Natural killer cell (primary cell): ENCODE measurements at regions not wholly inside any gene's neighbourhood (a gene's known extent, or its start where the extent isn't known, plus 50 kb on each side); places are given as distances from the start of the nearest gene placed in this dataset.

Source experiments
- ATAC-seq, 3 donors: fragments of 150-1000 bp in 2 of 3; fragments of 200-7000 bp in 1 of 3; cut with Tn5 transposase; 1 replicate in 1 of 3; 2 replicates in 2 of 3; pipeline ENCODE4 v1.10.0; 2021; ENCODE audit warnings: mild to moderate bottlenecking in 2 of 3, moderate library complexity in 2 of 3
- DNase-seq, 2 donors: peaks; one replicate each; pipeline versions ENCODE4 v3.0.0 to v3.0.0-alpha.2; 2013 to 2021; ENCODE audit warnings: mixed read lengths in 1 of 2
- H3K27ac ChIP-seq: one replicate; pipeline ENCODE4 v1.5.1; 2013; ENCODE audit warnings: mild to moderate bottlenecking, low read length
- H3K27me3 ChIP-seq: one replicate; pipeline ENCODE4 v1.6.1; 2013; ENCODE audit warnings: low read length; ENCODE audit not compliant: control insufficient read depth, insufficient read depth
- H3K36me3 ChIP-seq: one replicate; pipeline ENCODE4 v1.6.1; 2013; ENCODE audit warnings: low read length; ENCODE audit not compliant: control insufficient read depth, insufficient read depth
- H3K4me1 ChIP-seq: one replicate; pipeline ENCODE4 v1.6.1; 2013; ENCODE audit warnings: low read length; ENCODE audit not compliant: control insufficient read depth, insufficient read depth
- H3K4me3 ChIP-seq: one replicate; pipeline ENCODE4 v1.5.1; 2013; ENCODE audit warnings: low read length
- H3K9me3 ChIP-seq: one replicate; pipeline ENCODE4 v1.6.1; 2013; ENCODE audit warnings: low read length; ENCODE audit not compliant: control insufficient read depth, insufficient read depth
- H3K27ac Mint-ChIP-seq, 2 donors: one replicate each; pipeline ENCODE4 v1.8.0; 2022; ENCODE audit warnings: mild to moderate bottlenecking in 2 of 2, mixed read lengths in 2 of 2, moderate library complexity in 1 of 2
- H3K27me3 Mint-ChIP-seq, 2 donors: one replicate each; pipeline ENCODE4 v1.8.0; 2022; ENCODE audit warnings: low read depth in 2 of 2, mixed read lengths in 2 of 2
- H3K36me3 Mint-ChIP-seq: one replicate; pipeline ENCODE4 v1.8.0; 2022; ENCODE audit warnings: mixed read lengths
- H3K4me1 Mint-ChIP-seq, 2 donors: one replicate each; pipeline ENCODE4 v1.8.0; 2022; ENCODE audit warnings: mixed read lengths in 2 of 2
- H3K4me3 Mint-ChIP-seq: one replicate; pipeline ENCODE4 v1.8.0; 2022; ENCODE audit warnings: mild to moderate bottlenecking, moderate library complexity, mixed read lengths
- H3K9me3 Mint-ChIP-seq, 2 donors: one replicate each; pipeline ENCODE4 v1.8.0; 2022; ENCODE audit warnings: mixed read lengths in 2 of 2
- CTCF ChIP-seq: fragments of 200-600 bp; IDR thresholded peaks from one replicate; pipeline ENCODE4 v1.8.0; 2022; ENCODE audit warnings: antibody characterized with exemption
- WGBS: methylation state at CpG from one replicate; pipeline ENCODE4 v1.1.7; 2013; ENCODE audit warnings: missing lambda C conversion rate; ENCODE audit not compliant: insufficient coverage; 5-methylcytosine and 5-hydroxymethylcytosine counted together
- intact Hi-C: fragments of 100-400 bp; cut with micrococcal nuclease; formaldehyde crosslinking; loops from one replicate; pipeline ENCODE4 v1.14.2; 2022

- no peaks in the 10 kb centered on the region for H3K9me3 ChIP-seq
- H3K4me1 ChIP-seq: no peaks in the 10 kb centered on the region
- Mint-ChIP-seq H3K4me3 (peak overlapping the region; percentile 60), H3K36me3 (no peaks in the 10 kb centered on the region), H3K27me3 (no peaks in the 10 kb centered on the region), H3K4me1 (peaks cover 7 to 9% of the 10 kb centered on the region in 2 donors), H3K9me3 (no peaks in the 10 kb centered on the region), H3K27ac (no peak overlapping the region)
- no peak overlapping the region for H3K27ac ChIP-seq
- H3K27me3 ChIP-seq: no peaks in the 10 kb centered on the region
- no peaks in the 10 kb centered on the region for H3K36me3 ChIP-seq
- TF ChIP-seq CTCF: peak; percentile 27
- DNase-seq (peak in 1 of 2 donors; percentile 42), ATAC-seq (peak in 1 of 3 donors; percentile 65)
- 57% methylated on average over 16 of the region's 18 CpGs for WGBS
- no peak overlapping the region for H3K4me3 ChIP-seq
- intact Hi-C loops: no loop called here
These were observed 188.6 kb upstream of the PSMD7 start for GRCh38 chr16:74107795-74108610.

GRCh38 chr16:74104022-74104421 is 192.6 kb upstream of the PSMD7 start:
- H3K4me3 Mint-ChIP-seq: no peak overlapping the region
- no peak overlapping the region for H3K4me3 ChIP-seq
- no peaks in the 10 kb centered on the region for H3K27me3 ChIP-seq
- no peaks in the 10 kb centered on the region for H3K36me3 ChIP-seq
- intact Hi-C loops: no loop called here
- DNase-seq: no peak
- H3K9me3 Mint-ChIP-seq: no peaks in the 10 kb centered on the region
- H3K4me1 ChIP-seq: no peaks in the 10 kb centered on the region
- no peaks in the 10 kb centered on the region for H3K36me3 Mint-ChIP-seq
- 62% methylated on average over 1 of the region's 2 CpGs for WGBS
- no peak for ATAC-seq
- no peaks in the 10 kb centered on the region for H3K9me3 ChIP-seq
- no peak for TF ChIP-seq CTCF
- no peaks in the 10 kb centered on the region for H3K27me3 Mint-ChIP-seq
- no peak overlapping the region for H3K27ac ChIP-seq
- peaks cover 7 to 9% of the 10 kb centered on the region in 2 donors for H3K4me1 Mint-ChIP-seq
- H3K27ac Mint-ChIP-seq: no peak overlapping the region

- WGBS: no CpG with 5 or more reads among the region's 1 CpG
- Mint-ChIP-seq H3K4me3 (no peak overlapping the region), H3K4me1 (no peaks in the 10 kb centered on the region), H3K27me3 (no peaks in the 10 kb centered on the region), H3K9me3 (no peaks in the 10 kb centered on the region), H3K36me3 (no peaks in the 10 kb centered on the region), H3K27ac (no peak overlapping the region)
- Histone ChIP-seq H3K27me3 (no peaks in the 10 kb centered on the region), H3K4me3 (no peak overlapping the region), H3K36me3 (no peaks in the 10 kb centered on the region), H3K27ac (no peak overlapping the region), H3K9me3 (no peaks in the 10 kb centered on the region), H3K4me1 (no peaks in the 10 kb centered on the region)
- TF ChIP-seq CTCF: no peak
- ATAC-seq (no peak), DNase-seq (no peak)
- intact Hi-C loops: no loop called here
These were observed 195.1 kb upstream of the PSMD7 start for GRCh38 chr16:74101379-74102137.
